Tibial nerve (tissue), 4 donors: ENCODE measurements at regions not wholly inside any gene's neighbourhood (a gene's known extent, or its start where the extent isn't known, plus 50 kb on each side); places are given as distances from the start of the nearest gene placed in this dataset.
A peak's percentile ranks its signal among the peaks of the same experiment; 100 is the strongest.

Source experiments
- CTCF ChIP-seq, 5 experiments: fragments of 200-600 bp in 3 of 5; fragments of 450-650 bp in 2 of 5; sonication (generic) in 3 of 5; IDR thresholded peaks; one replicate each; pipeline ENCODE4 v1.5.1; 2016 to 2019; ENCODE audit warnings: antibody characterized with exemption in 5 of 5, mild to moderate bottlenecking in 3 of 5, moderate library complexity in 2 of 5
- EP300 ChIP-seq, 2 donors: sonication (generic); formaldehyde crosslinking; IDR thresholded peaks; one replicate each; pipeline ENCODE4 v1.6.1; 2017; ENCODE audit warnings: antibody characterized with exemption in 2 of 2, mild to moderate bottlenecking in 1 of 2
- POLR2A ChIP-seq, 2 donors: fragments of 450-650 bp; IDR thresholded peaks; one replicate each; pipeline ENCODE4 v1.6.1; 2017; ENCODE audit warnings: antibody characterized with exemption in 2 of 2, mild to moderate bottlenecking in 2 of 2, moderate library complexity in 2 of 2

DNA sequence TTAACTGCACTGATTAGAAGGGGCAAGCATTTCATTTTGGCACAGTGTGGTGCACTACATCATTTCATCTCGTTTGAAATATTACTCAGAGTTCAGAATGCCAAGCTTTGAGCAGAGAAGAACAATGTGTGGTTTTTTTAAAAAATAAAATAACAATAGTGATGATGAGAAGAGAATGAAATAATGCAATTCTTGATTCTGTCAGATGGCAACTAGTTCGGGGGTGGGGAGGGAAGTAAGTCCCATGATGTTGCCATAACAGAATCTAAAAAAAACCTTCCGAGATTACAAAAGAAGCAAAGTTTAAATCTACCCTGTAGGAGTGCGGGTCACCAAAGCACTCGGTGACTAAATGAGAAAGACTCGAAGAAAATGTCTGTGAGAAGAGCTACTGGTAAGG, 490.4 kb downstream of the NR4A2 start:
- TF ChIP-seq POLR2A (IDR thresholded peaks at IDR 0.05) (no peak), CTCF (IDR thresholded peaks at IDR 0.05) (no peak), EP300 (IDR thresholded peaks at IDR 0.05) (peak in 1 of 2 donors; percentile 8)
